Nephron (organoid): ENCODE measurements at regions not wholly inside any gene's neighbourhood (a gene's known extent, or its start where the extent isn't known, plus 50 kb on each side); places are given as distances from the start of the nearest gene placed in this dataset.

Experiments used
- H3K27ac Mint-ChIP-seq, 3 experiments: 2 replicates each; pipeline ENCODE4 v1.8.0; 2020; ENCODE audit warnings: mixed read lengths in 3 of 3, mild to moderate bottlenecking in 2 of 3, moderate library complexity in 1 of 3
- H3K27me3 Mint-ChIP-seq: 2 replicates; pipeline ENCODE4 v1.8.0; 2021; ENCODE audit warnings: low read depth, mild to moderate bottlenecking, moderate library complexity, mixed read lengths
- H3K36me3 Mint-ChIP-seq: 2 replicates; pipeline ENCODE4 v1.8.0; 2020; ENCODE audit warnings: low read depth, mixed read lengths
- H3K4me1 Mint-ChIP-seq: 2 replicates; pipeline ENCODE4 v1.8.0; 2020; ENCODE audit warnings: mixed read lengths
- H3K4me3 Mint-ChIP-seq, 3 experiments: 2 replicates each; pipeline ENCODE4 v1.8.0; 2020; ENCODE audit warnings: mild to moderate bottlenecking in 3 of 3, mixed read lengths in 3 of 3, moderate library complexity in 2 of 3
- H3K9me3 Mint-ChIP-seq: 2 replicates; pipeline ENCODE4 v1.8.0; 2020; ENCODE audit warnings: mixed read lengths
- TF ChIP-seq, protein P1 (sequence below), 3 experiments: fragments of 200-600 bp; sonication (generic); IDR thresholded peaks; one replicate each; pipeline ENCODE4 v1.5.0; 2021; ENCODE audit warnings: antibody characterized with exemption in 3 of 3; ENCODE audit not compliant: unreplicated experiment in 3 of 3

DNA sequence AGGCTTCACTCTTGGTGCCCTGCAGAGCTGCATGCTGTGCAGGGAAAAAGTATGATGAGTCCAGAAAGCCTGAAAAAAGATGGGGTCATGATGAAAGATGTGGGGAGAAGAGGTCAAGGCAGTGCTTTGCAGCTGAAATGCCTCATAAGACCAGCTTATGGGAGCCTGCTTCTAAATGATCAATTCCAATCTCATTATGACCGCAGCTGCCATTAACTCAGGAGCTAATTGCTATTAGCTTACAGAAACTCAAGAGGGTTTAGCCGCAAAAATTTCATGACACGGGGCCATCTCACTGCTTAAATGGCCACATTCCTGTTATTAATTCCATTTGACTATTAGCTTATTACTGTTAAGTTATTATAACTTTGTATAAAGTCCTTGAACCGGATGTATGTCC, 502.9 kb upstream of the ZMIZ1 start:
- H3K36me3 Mint-ChIP-seq = no peaks in the 10 kb centered on the region
- peaks cover 9% of the 10 kb centered on the region for H3K27me3 Mint-ChIP-seq
- no peaks in the 10 kb centered on the region for H3K9me3 Mint-ChIP-seq
- no peak overlapping the region for H3K4me3 Mint-ChIP-seq
- peaks cover 75% of the 10 kb centered on the region for H3K4me1 Mint-ChIP-seq
- peak overlapping the region; percentile 79 to 94 (median 87) for H3K27ac Mint-ChIP-seq
- TF ChIP-seq, protein P1, sequence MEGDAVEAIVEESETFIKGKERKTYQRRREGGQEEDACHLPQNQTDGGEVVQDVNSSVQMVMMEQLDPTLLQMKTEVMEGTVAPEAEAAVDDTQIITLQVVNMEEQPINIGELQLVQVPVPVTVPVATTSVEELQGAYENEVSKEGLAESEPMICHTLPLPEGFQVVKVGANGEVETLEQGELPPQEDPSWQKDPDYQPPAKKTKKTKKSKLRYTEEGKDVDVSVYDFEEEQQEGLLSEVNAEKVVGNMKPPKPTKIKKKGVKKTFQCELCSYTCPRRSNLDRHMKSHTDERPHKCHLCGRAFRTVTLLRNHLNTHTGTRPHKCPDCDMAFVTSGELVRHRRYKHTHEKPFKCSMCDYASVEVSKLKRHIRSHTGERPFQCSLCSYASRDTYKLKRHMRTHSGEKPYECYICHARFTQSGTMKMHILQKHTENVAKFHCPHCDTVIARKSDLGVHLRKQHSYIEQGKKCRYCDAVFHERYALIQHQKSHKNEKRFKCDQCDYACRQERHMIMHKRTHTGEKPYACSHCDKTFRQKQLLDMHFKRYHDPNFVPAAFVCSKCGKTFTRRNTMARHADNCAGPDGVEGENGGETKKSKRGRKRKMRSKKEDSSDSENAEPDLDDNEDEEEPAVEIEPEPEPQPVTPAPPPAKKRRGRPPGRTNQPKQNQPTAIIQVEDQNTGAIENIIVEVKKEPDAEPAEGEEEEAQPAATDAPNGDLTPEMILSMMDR (IDR thresholded peaks at IDR 0.05; ENCODE audit: unreplicated experiment in 3 of 3) = no peak

DNA sequence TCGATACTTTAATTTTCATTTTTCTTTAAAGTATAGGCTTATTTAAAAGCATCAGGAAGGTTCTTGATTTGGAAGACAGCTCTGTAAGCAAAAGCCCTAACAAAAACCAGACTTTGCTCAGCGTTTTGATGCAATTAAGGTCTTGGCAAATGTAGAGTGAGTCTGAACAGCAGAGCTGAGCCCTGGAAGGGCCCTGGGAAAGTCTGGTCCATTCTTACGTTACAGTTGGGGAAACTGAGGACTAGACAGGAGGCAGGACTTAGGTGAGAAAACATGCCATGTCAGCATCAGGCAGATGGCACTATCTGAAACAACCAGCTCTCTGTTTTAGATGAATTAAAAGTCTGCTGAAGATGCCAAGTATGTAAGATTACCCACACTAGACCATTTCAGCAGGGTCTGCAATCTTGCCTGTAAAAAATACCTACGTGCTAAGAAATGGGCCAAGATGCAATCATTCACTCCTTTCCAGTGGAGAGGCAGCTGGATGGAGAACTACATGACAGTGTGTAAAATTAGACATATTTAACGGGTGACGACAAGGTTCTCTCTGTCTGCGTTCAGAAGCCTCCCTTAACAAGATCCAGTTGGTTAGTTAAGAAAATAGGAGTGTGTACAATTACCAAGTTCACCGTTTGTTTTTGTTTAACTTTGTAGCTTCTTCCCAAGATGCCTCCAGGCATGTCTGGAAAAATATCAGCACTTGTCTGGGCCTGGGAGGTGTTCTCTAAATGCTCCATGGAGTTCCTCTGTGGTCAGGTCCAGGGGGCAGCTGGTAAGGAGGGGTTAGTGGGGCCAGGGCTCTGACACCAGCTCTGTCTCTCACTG, 502.3 kb upstream of the ZMIZ1 start:
- no peaks in the 10 kb centered on the region for H3K36me3 Mint-ChIP-seq
- TF ChIP-seq, protein P1 (IDR thresholded peaks at IDR 0.05; ENCODE audit: unreplicated experiment in 3 of 3) = no peak
- no peaks in the 10 kb centered on the region for H3K9me3 Mint-ChIP-seq
- peaks cover 80% of the 10 kb centered on the region for H3K4me1 Mint-ChIP-seq
- H3K27me3 Mint-ChIP-seq = peaks cover 8% of the 10 kb centered on the region
- H3K27ac Mint-ChIP-seq = peak overlapping the region; percentile 79 to 94 (median 87)
- H3K4me3 Mint-ChIP-seq = no peak overlapping the region

DNA sequence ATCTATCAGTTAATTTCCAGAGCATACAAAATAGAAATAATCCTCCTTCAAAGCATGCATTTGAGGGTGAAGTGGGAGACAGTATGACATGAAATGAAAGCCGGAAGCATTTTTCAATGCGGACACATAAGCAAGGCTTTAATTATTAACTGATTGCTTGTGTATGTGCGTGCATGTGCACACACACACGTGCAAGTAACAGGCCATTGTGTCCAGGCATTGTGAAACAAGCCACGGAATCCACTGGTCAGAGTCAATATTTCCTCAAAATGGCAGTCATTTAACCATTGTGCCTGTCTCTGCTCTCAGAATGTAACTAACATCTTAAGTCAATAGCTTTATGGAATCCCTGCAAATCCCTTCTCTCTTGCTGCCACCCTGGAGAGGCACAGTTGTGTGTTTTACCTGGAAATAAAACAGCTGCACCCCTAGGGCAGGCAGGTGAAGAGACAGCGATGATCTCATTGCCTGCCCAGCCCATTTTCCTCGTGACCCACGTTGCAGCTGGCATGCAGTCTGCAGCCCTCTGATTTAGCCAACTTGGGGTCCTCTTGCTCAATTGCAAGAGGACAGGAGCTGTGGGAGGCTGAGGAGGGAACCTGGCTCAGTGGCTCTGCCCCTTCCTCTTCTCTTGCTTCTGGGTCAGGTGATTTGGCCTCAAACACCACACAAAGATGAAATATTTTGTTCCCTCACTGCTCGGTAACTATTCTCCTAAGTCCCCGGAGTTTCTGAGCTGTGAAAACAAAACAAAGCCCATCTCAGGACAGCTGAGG, 500.9 kb upstream of the ZMIZ1 start:
- Mint-ChIP-seq H3K4me1 (peaks cover 77% of the 10 kb centered on the region), H3K27ac (peak overlapping the region; percentile 79 to 94 (median 87)), H3K27me3 (peaks cover 8% of the 10 kb centered on the region), H3K4me3 (no peak overlapping the region), H3K36me3 (no peaks in the 10 kb centered on the region), H3K9me3 (no peaks in the 10 kb centered on the region)
- TF ChIP-seq, protein P1 (IDR thresholded peaks at IDR 0.05; ENCODE audit: unreplicated experiment in 3 of 3) = no peak

- Mint-ChIP-seq H3K9me3 (no peaks in the 10 kb centered on the region), H3K27ac (peak overlapping the region; percentile 79 to 89 (median 87)), H3K27me3 (peaks cover 12% of the 10 kb centered on the region), H3K36me3 (no peaks in the 10 kb centered on the region), H3K4me1 (peaks cover 77% of the 10 kb centered on the region), H3K4me3 (no peak overlapping the region)
- TF ChIP-seq, protein P1 (IDR thresholded peaks at IDR 0.05; ENCODE audit: unreplicated experiment in 3 of 3) = no peak
Observed at GRCh38 chr10:78568620-78569019, 500.1 kb upstream of the ZMIZ1 start.

DNA sequence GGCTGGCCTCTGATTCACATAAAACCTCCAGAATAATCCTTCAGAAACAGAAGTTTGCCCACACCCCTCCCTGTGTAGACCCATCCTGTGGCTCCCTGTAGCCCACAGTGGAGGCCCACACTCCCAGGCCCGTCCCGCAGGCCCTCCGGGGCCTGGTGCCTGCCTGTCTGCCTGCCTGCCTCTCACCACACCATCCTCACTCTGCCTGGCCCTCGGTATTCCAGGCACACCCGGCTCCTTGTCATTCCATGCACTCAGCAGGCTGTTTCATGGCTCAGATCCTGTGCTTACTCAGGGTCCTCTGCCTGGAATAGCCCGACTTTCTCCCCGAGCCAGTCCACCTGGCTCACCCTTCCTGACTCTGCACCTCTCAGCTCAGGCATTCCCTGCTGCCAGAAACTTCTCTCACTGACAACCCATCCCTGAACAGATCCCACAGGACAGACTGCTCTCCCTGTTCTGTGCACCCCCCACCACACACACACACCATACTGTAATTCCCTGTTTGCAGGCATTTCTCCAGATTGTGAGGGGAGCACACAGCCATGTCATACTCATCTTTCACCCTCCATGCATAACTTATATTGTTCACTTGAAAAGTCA, 498.0 kb upstream of the ZMIZ1 start:
- H3K36me3 Mint-ChIP-seq = no peaks in the 10 kb centered on the region
- peaks cover 9% of the 10 kb centered on the region for H3K27me3 Mint-ChIP-seq
- no peak overlapping the region for H3K4me3 Mint-ChIP-seq
- H3K9me3 Mint-ChIP-seq = no peaks in the 10 kb centered on the region
- peak overlapping the region; percentile 79 to 89 (median 89) for H3K27ac Mint-ChIP-seq
- TF ChIP-seq, protein P1 (IDR thresholded peaks at IDR 0.05; ENCODE audit: unreplicated experiment in 3 of 3) = no peak
- peaks cover 81% of the 10 kb centered on the region for H3K4me1 Mint-ChIP-seq
